Suprapubic skin (tissue), 4 donors: ENCODE measurements at regions not wholly inside any gene's neighbourhood (a gene's known extent, or its start where the extent isn't known, plus 50 kb on each side); places are given as distances from the start of the nearest gene placed in this dataset.
A peak's percentile ranks its signal among the peaks of the same experiment; 100 is the strongest.

Experiments used
- DNase-seq, 2 donors: peaks; one replicate each; pipeline ENCODE4 v3.0.0-alpha.2; 2019; ENCODE audit warnings: low spot score in 2 of 2
- H3K27ac ChIP-seq: fragments of 200-600 bp; sonication (generic); one replicate; pipeline ENCODE4 v1.5.1; 2019
- H3K27me3 ChIP-seq: fragments of 200-600 bp; sonication (generic); one replicate; pipeline ENCODE4 v1.5.1; 2019
- H3K36me3 ChIP-seq: fragments of 200-600 bp; sonication (generic); one replicate; pipeline ENCODE4 v1.5.1; 2019
- H3K4me1 ChIP-seq: fragments of 200-600 bp; sonication (generic); one replicate; pipeline ENCODE4 v1.5.1; 2019
- H3K4me3 ChIP-seq: fragments of 200-600 bp; sonication (generic); one replicate; pipeline ENCODE4 v1.5.1; 2019; ENCODE audit warnings: mild to moderate bottlenecking
- H3K9me3 ChIP-seq: fragments of 200-600 bp; sonication (generic); one replicate; pipeline ENCODE4 v1.5.1; 2019
- EP300 ChIP-seq: sonication (generic); formaldehyde crosslinking; IDR thresholded peaks from one replicate; pipeline ENCODE4 v1.6.1; 2017; ENCODE audit warnings: antibody characterized with exemption
- POLR2A ChIP-seq, 2 donors: fragments of 450-650 bp; IDR thresholded peaks; one replicate each; pipeline ENCODE4 v1.6.1; 2017; ENCODE audit warnings: antibody characterized with exemption in 2 of 2, mild to moderate bottlenecking in 2 of 2, moderate library complexity in 2 of 2
- POLR2AphosphoS5 ChIP-seq, 3 donors: sonication (generic); formaldehyde crosslinking; IDR thresholded peaks; one replicate each; pipeline ENCODE4 v1.6.1; 2017; ENCODE audit warnings: antibody characterized with exemption in 3 of 3
- WGBS: methylation state at CpG from one replicate; pipeline ENCODE4 v1.1.5; 2018; 5-methylcytosine and 5-hydroxymethylcytosine counted together
- TF ChIP-seq, protein P1 (sequence below), 2 donors: fragments of 200-600 bp in 1 of 2; fragments of 450-650 bp in 1 of 2; sonication (generic) in 1 of 2; IDR thresholded peaks; one replicate each; pipeline ENCODE4 v1.5.1; 2016 to 2019; ENCODE audit warnings: antibody characterized with exemption in 2 of 2, mild to moderate bottlenecking in 1 of 2, moderate library complexity in 1 of 2

- 66% methylated on average over 4 of the region's 4 CpGs for WGBS
- H3K9me3 ChIP-seq = no peaks in the 10 kb centered on the region
- TF ChIP-seq EP300 (no peak), POLR2A (IDR thresholded peaks at IDR 0.05) (no peak)
- no peak for DNase-seq
- H3K36me3 ChIP-seq = no peaks in the 10 kb centered on the region
- no peak overlapping the region for H3K4me3 ChIP-seq
- H3K27me3 ChIP-seq = peaks cover 5% of the 10 kb centered on the region
- no peaks in the 10 kb centered on the region for H3K4me1 ChIP-seq
- H3K27ac ChIP-seq = no peak overlapping the region
Observed at GRCh38 chr7:35448486-35448885, 194.6 kb upstream of the TBX20 start.

DNA sequence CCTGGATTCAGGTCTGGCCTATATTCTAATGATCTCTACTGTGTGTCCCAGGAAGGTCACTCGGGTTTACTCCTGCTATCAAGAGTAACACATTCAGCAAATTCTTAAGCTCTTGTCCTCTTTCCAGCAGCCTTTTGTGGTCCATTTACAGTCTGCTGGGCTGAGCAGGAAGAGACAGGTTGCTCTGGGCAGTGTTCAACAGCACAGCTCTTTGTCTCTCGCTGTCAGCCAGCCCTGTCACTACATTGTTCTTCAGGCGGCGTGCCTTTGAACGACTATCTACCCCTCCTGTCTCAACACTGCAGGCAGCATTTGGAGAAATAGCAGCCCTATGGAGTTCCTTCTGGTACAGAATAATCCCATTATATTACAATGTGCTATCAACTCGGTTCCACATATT is 192.2 kb upstream of the TBX20 start:
- H3K9me3 ChIP-seq = no peaks in the 10 kb centered on the region
- H3K36me3 ChIP-seq = no peaks in the 10 kb centered on the region
- H3K27ac ChIP-seq = no peak overlapping the region
- no peak overlapping the region for H3K4me3 ChIP-seq
- TF ChIP-seq POLR2A (IDR thresholded peaks at IDR 0.05) (no peak), EP300 (no peak), POLR2AphosphoS5 (IDR thresholded peaks at IDR 0.05) (no peak)
- TF ChIP-seq, protein P1, sequence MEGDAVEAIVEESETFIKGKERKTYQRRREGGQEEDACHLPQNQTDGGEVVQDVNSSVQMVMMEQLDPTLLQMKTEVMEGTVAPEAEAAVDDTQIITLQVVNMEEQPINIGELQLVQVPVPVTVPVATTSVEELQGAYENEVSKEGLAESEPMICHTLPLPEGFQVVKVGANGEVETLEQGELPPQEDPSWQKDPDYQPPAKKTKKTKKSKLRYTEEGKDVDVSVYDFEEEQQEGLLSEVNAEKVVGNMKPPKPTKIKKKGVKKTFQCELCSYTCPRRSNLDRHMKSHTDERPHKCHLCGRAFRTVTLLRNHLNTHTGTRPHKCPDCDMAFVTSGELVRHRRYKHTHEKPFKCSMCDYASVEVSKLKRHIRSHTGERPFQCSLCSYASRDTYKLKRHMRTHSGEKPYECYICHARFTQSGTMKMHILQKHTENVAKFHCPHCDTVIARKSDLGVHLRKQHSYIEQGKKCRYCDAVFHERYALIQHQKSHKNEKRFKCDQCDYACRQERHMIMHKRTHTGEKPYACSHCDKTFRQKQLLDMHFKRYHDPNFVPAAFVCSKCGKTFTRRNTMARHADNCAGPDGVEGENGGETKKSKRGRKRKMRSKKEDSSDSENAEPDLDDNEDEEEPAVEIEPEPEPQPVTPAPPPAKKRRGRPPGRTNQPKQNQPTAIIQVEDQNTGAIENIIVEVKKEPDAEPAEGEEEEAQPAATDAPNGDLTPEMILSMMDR (IDR thresholded peaks at IDR 0.05) = no peak
- WGBS = 63% methylated on average over 6 of the region's 6 CpGs
- H3K27me3 ChIP-seq = no peaks in the 10 kb centered on the region
- DNase-seq = no peak
- H3K4me1 ChIP-seq = no peaks in the 10 kb centered on the region

- 83% methylated on average over 2 of the region's 2 CpGs for WGBS
- no peak for TF ChIP-seq POLR2AphosphoS5 (IDR thresholded peaks at IDR 0.05)
- no peak for TF ChIP-seq POLR2A (IDR thresholded peaks at IDR 0.05)
Observed at GRCh38 chr7:35437619-35438275, 183.8 kb upstream of the TBX20 start.

GRCh38 chr7:35436452-35436851 is 182.6 kb upstream of the TBX20 start:
- H3K27ac ChIP-seq = no peak overlapping the region
- 83% methylated on average over 5 of the region's 5 CpGs for WGBS
- H3K27me3 ChIP-seq = no peaks in the 10 kb centered on the region

More at GRCh38 chr7:35437619-35438275, 183.8 kb upstream of the TBX20 start:
- no peak for DNase-seq
- Histone ChIP-seq H3K4me3 (no peak overlapping the region), H3K4me1 (no peaks in the 10 kb centered on the region), H3K36me3 (no peaks in the 10 kb centered on the region), H3K9me3 (no peaks in the 10 kb centered on the region), H3K27me3 (no peaks in the 10 kb centered on the region), H3K27ac (no peak overlapping the region)

DNA sequence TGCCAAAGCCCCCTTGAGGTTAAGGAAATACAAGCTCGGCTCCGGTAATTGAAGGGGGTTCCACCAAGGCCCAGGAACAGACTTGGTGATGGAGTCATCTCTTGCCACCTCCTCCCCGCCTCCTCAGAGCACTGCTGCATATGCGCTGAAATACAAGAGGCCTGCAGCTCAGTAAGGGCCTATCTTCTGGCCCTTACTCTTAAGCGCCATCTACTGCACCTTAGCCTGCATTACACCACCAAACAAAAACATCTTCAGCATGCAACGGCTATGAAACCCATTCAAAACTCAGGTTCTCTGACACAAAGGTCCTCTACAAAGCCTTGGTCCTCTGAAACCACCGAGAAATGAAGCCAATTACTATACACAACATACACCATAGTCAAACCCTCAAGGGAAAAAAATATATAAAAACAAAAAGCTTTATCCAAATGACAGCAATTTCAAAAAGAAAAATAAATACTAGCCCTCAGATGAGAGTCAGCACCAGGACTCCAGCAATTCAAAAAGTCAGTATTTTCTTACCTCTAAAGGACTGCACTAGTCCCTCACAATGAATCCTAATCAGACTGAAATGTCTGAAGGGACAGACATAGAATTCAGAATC is 176.8 kb upstream of the TBX20 start:
- Histone ChIP-seq H3K36me3 (no peaks in the 10 kb centered on the region), H3K9me3 (peaks cover 13% of the 10 kb centered on the region), H3K27ac (no peak overlapping the region), H3K4me3 (no peak overlapping the region), H3K27me3 (no peaks in the 10 kb centered on the region), H3K4me1 (no peaks in the 10 kb centered on the region)
- DNase-seq = no peak
- TF ChIP-seq, protein P1 (IDR thresholded peaks at IDR 0.05) = no peak
- no peak for TF ChIP-seq EP300
- TF ChIP-seq POLR2A (IDR thresholded peaks at IDR 0.05) = no peak
- TF ChIP-seq POLR2AphosphoS5 (IDR thresholded peaks at IDR 0.05) = no peak
- WGBS = 51% methylated on average over 4 of the region's 7 CpGs

More at GRCh38 chr7:35436452-35436851, 182.6 kb upstream of the TBX20 start:
- no peaks in the 10 kb centered on the region for H3K36me3 ChIP-seq
- H3K4me3 ChIP-seq = no peak overlapping the region
- no peaks in the 10 kb centered on the region for H3K4me1 ChIP-seq
- TF ChIP-seq POLR2A (IDR thresholded peaks at IDR 0.05) (no peak), EP300 (no peak), POLR2AphosphoS5 (IDR thresholded peaks at IDR 0.05) (no peak)
- TF ChIP-seq, protein P1 (IDR thresholded peaks at IDR 0.05) = no peak
- H3K9me3 ChIP-seq = no peaks in the 10 kb centered on the region
- DNase-seq = no peak

- Histone ChIP-seq H3K4me1 (no peaks in the 10 kb centered on the region), H3K9me3 (peaks cover 5% of the 10 kb centered on the region), H3K4me3 (no peak overlapping the region), H3K36me3 (no peaks in the 10 kb centered on the region), H3K27ac (no peak overlapping the region), H3K27me3 (no peaks in the 10 kb centered on the region)
- TF ChIP-seq, protein P1 (IDR thresholded peaks at IDR 0.05) = peak; percentile 28 to 57
- TF ChIP-seq EP300 = no peak
- DNase-seq = no peak
- 47% methylated on average over 4 of the region's 4 CpGs for WGBS
Observed at GRCh38 chr7:35424869-35425495, 171.1 kb upstream of the TBX20 start.
